ENCODE measurements at regions not wholly inside any gene's neighbourhood (a gene's known extent, or its start where the extent isn't known, plus 50 kb on each side); places are given as distances from the start of the nearest gene placed in this dataset.

GRCh38 chr5:175235251-175235960, 208.6 kb downstream of the DRD1 start:
- DNase-seq: no peak

- no peak for DNase-seq
Observed at GRCh38 chr5:175230299-175230698, 213.7 kb downstream of the DRD1 start.

DNA sequence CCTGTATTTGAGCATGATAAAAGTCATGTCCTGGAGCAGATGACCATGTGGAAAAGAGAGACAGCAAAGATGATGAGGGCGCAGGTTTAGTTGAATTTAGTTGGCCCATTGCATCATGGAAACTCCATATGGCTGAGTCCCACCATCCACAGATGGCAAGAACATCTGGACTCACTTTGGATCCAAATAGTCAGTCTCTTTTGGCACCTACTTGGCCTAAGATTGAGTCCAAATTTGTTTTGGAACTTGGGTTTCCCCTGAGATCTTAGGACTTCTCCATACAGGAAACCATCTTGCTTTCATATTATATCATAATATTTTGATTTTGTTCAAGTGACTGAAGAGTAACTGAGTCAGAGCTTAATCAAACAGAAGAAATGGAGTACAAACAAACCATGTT, 217.5 kb downstream of the DRD1 start:
- DNase-seq: no peak

DNA sequence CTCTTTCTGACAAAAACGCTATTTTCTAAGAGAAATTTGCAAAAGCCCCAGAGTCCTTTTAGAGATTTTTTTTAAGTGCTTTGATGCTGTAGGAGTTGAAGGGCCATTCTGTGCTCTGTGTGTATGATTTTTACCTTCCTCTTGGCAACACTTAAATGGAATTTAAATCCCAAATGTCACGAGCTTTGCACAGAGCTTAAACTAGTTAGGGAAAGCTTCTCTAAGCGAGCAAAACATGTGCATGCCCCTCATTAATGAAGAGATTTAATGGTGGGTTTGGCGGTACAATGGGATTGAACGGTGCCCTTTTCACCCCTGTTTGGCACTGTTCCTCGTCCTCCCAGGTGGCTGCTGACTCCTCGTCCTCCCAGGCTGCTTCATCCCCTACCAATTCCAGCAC, 220.7 kb downstream of the DRD1 start:
- no peak for DNase-seq

GRCh38 chr5:175222621-175223020, 221.4 kb downstream of the DRD1 start:
- no peak for DNase-seq

DNA sequence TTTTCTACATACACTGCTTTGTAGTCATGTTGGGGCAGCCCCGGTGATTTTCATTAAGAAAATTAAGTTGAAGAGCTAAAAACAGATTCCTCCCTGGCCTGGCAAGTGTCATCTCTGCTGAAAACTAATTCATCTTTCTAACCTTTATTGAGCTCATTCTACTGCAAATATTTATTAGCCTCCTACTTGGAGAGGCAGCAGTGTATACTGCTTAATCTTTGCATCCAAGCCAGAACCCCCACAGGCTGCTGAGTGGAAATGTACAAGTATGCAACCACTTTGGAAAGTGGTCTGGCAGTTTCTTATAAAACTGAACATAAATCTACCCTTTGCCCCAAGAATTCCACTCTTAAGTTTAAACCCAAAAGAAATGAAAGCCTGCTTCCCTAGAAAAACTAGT, 223.4 kb downstream of the DRD1 start:
- no peak for DNase-seq

DNA sequence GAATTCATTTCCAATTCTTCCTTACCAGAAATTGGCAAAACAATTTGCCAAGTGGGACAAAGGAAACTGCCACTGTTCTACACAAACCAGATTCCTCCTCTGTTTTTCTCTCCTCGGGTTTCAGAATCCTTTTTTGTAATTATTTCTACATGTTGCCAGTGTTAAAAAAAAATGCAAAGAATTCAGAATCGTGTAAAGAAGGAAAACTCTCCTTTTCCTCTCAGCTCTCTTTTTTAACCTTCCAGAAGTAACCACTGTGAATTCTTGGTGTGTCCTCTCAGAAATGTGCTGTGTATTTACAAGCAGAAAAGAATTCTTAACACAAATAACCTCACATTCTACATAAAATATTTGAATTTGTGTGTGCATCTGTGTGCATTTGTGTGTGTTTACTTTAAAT, 224.6 kb downstream of the DRD1 start:
- no peak for DNase-seq

- DNase-seq: no peak
Observed at GRCh38 chr5:175216991-175217390, 227.0 kb downstream of the DRD1 start.

GRCh38 chr5:175215906-175216305, 228.1 kb downstream of the DRD1 start:
- no peak for DNase-seq

- DNase-seq: no peak
Observed at GRCh38 chr5:175214152-175214551, 229.8 kb downstream of the DRD1 start.

DNA sequence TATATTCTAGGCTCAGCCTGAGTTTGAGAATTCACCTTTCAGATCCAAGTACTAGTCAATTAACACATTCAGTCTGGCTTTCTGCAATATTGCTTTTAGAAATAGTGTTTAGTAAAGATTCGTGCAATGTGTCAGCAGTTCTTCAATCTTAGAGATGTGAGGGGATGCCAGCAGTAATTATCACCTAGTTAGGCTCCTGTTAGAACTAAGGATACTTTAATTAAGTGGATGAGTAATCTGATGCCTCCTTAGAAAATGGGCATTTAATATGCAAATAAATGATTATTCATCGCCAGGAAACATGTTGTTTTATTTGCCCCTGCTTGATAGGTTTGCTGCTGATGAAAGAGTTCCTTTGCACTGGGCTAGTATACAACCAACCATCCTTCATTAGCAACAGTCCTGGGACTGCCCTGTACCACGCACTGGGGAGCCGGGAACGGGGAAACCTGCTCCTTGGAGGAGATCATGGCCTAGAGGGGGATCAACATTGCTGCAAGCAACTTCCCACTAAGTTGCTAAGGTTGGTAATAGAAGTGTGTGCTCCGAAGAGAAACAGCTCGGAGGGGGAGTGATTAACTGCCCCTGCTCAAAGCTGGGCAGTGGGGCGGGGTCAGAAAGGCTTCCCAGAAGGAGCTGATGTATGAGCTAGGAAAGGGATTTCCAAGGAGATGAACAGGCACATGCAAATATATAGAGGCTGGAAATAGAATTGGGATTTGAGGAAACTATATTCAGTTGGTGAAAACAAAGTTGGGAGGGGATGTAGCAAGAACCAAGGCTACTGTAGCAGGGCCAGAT, 231.8 kb downstream of the DRD1 start:
- DNase-seq: no peak

GRCh38 chr5:175207321-175208040, 236.5 kb downstream of the DRD1 start:
- DNase-seq: no peak

- no peak for DNase-seq
Observed at GRCh38 chr5:175206669-175207068, 237.3 kb downstream of the DRD1 start.

- no peak for DNase-seq
Observed at GRCh38 chr5:175202463-175203068, 241.4 kb downstream of the DRD1 start.

DNA sequence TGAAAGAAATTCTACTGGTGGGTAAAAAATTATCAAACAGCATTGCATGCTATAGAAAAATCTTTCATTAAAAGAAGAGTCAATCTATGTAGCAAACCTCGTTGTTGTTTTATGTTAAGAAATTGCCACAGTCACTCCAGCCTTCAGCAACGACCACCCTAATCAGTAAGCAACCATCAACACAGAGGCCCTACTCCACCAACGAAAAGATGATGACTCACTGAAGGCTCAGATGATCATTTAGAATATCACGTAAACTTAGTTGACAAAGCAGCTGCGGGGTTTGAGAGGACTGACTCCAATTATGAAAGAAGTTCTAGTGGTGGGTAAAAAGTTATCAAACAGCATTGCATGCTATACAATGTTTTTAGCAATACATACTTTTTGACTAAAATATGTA, 242.6 kb downstream of the DRD1 start:
- DNase-seq: no peak

DNA sequence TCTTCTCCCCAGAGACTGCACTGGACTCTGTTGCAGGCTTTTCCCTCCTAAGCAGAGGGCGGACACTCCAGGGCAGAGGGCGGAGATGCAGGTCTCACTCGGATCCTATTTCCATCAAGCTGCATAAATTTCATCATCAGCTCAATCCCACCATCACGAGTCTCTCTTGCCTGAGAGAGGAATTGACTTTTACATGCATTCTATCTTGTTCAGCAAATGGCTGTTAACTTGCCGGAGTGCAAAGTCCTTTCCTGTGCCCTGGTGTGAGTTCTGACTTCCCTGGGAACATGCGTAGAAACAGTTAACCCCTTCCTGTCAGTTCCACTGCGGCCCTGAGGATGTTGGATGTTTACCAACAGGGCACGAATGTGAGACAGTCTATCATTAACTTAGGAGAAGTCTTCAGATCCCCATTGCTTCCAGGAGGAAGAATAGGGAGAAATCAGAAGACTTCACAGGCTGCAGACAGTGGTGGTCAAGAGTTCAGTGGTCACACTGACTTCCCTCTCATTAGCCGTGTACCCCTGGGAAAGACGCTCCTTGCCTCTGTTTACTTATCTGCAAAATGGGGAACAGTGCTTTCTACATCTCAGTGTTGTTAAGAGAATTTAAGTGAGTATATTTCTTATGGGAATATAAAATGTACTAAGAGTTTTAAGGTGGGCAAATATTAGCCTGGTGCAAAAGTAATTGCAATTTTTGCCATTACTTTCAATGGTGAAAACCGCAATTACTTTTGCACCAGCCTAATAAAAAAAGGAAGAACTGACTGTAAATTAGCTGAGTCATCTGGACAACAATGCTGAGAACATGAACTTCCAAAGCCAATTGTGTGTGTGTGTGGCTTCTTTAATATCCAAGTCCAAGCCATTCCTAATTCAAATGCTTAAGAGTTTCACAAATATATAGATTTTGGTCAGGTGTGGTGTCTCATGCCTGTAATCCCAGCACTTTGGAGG, 248.0 kb downstream of the DRD1 start:
- DNase-seq: no peak

GRCh38 chr5:175181331-175181730, 262.7 kb downstream of the DRD1 start:
- DNase-seq: no peak

GRCh38 chr5:175170899-175171298, 273.1 kb downstream of the DRD1 start:
- no peak for DNase-seq

GRCh38 chr5:175168882-175169507, 275.0 kb downstream of the DRD1 start:
- DNase-seq: no peak

DNA sequence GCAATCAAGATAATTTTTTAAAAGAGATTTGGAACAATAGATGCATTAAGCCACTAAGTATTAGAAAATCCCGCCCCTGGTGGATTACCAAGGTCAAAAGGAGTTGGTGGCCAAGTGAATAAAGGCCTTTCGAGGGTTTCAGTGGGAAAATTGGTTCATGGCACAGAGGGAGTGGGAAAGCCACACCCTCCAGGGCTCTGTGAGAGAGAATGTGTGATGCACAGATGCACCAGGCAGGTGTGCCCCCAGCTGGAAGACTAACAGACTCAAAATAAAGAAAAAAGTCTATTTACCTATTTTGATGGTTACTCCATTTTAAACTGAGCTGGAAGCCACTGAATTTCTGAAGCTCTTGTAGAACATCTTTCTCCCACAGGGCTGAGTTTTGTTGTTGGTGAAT, 278.0 kb downstream of the DRD1 start:
- DNase-seq: no peak

DNA sequence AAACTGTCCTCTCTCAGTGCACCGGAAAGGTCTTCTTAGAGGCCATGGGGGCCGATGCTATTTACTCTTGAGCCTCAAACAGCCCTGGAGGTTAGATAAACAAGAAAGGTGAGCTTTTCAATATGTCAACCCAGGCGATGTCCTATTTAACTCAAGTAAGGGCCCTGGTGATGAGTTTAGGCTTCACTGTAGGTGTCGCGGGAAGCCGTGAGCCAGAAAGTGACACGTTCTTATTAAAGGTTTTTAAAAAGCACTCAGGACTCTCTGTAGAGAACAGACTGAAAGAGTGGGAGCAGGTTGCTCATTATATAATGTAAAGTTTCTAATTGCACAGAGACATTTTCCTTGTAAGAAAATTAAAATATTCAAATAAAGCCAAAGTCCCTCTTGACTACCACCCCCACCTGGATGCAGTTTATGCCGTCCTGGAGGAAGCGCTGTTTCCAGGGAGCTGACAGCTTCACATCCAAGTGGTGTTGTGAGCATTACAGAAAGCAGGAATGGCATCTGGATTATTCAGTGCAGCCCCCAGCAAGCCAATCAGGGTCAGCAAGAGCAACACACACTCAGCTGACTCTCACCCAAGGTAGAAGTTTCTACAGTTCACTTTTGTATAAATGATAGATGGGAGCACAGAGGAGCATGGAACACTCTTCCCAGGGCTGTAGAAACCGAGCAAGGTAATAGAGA, 280.3 kb downstream of the DRD1 start:
- no peak for DNase-seq

All from activated CD4-positive, alpha-beta T cell treated with anti-CD3 and anti-CD28 coated beads, Interleukin-2, amount 50 U/mL, for 48 hours (primary cell).